ENCODE measurements at regions not wholly inside any gene's neighbourhood (a gene's known extent, or its start where the extent isn't known, plus 50 kb on each side); places are given as distances from the start of the nearest gene placed in this dataset.

GRCh38 chr20:39528436-39528835 lies 566.3 kb downstream of the DHX35 start:
- no peak for ATAC-seq
- intact Hi-C loops (cut with DNase I): no loop called here
- Histone ChIP-seq H3K9me3 (no peaks in the 10 kb centered on the region), H3K4me1 (no peaks in the 10 kb centered on the region), H3K27me3 (no peaks in the 10 kb centered on the region), H3K27ac (no peak overlapping the region), H3K36me3 (replicated peaks in 1 of 2; ENCODE audit: insufficient read depth in 1 of 2, low read depth in 2 of 2) (no peaks in the 10 kb centered on the region), H3K4me3 (no peak overlapping the region)
- 51 to 68% methylated on average over 4 of the region's 4 CpGs for WGBS, 2 donors
- no peak for DNase-seq
- TF ChIP-seq CTCF (IDR thresholded peaks at IDR 0.05) (no peak), POLR2A (IDR thresholded peaks at IDR 0.05) (no peak)

DNA sequence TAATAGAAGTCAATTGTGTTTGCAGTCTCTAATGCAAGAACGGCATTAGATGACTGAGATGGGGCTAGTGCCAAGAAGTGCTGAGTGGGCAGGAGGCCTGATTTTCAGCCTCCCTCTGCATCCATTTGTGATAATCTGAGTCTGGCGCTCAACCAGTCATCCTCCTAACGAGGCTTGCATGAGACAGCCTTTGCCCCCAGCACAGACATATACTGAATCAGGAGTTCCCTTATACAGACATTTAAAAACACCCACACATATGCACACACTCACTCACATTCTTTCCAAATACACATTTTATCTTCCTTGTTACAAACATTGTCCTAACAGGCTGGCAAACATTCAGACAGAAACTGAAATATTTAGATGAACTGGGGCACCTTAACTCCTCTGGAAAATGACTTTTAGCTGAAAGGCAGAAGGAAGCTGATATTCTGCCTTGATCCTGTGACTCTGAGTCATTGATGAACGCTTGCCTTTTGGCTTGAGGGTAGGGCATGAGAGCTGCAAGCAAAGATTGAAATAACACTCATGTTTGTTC lies 562.3 kb downstream of the DHX35 start:
- Histone ChIP-seq H3K4me1 (no peaks in the 10 kb centered on the region), H3K27me3 (no peaks in the 10 kb centered on the region), H3K9me3 (no peaks in the 10 kb centered on the region), H3K36me3 (replicated peaks in 1 of 2; ENCODE audit: insufficient read depth in 1 of 2, low read depth in 2 of 2) (no peaks in the 10 kb centered on the region), H3K27ac (no peak overlapping the region), H3K4me3 (no peak overlapping the region)
- intact Hi-C loops (cut with DNase I): no loop called here
- no peak for DNase-seq
- WGBS, 2 donors: 54 to 59% methylated on average over 4 of the region's 4 CpGs
- no peak for TF ChIP-seq CTCF (IDR thresholded peaks at IDR 0.05)
- TF ChIP-seq POLR2A (IDR thresholded peaks at IDR 0.05): no peak
- no peak for ATAC-seq

DNA sequence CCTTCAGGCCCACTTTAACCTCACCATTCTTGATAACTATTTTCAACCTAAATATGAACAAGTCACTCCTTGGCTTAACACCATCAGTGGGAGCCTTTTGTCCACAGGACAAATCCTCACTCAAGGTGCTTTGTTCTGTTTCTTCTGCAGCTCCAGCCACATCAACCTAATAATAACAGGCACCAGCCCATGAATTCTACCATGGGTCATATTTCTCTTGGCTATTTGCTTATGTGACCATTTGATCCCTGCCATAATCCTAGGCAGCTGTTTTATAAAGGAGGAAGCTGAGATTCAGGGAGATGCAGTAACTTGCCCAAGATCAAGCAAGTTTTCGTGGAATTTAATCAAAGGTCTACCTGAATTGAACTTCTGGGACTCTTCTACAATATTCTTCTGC lies 561.3 kb downstream of the DHX35 start:
- Histone ChIP-seq H3K9me3 (no peaks in the 10 kb centered on the region), H3K27me3 (no peaks in the 10 kb centered on the region), H3K4me1 (no peaks in the 10 kb centered on the region), H3K27ac (no peak overlapping the region), H3K4me3 (no peak overlapping the region), H3K36me3 (replicated peaks in 1 of 2; ENCODE audit: insufficient read depth in 1 of 2, low read depth in 2 of 2) (no peaks in the 10 kb centered on the region)
- no peak for ATAC-seq
- no peak for DNase-seq
- WGBS, 2 donors: 67 to 68% methylated on average over 1 of the region's 1 CpG
- intact Hi-C loops (cut with DNase I): no loop called here
- TF ChIP-seq POLR2A (IDR thresholded peaks at IDR 0.05) (no peak), CTCF (IDR thresholded peaks at IDR 0.05) (no peak)

- DNase-seq: no peak
- no peak overlapping the region for H3K4me3 ChIP-seq
- no peak overlapping the region for H3K27ac ChIP-seq
- intact Hi-C loops (cut with DNase I): no loop called here
- H3K27me3 ChIP-seq: no peaks in the 10 kb centered on the region
- ATAC-seq: no peak
- TF ChIP-seq CTCF (IDR thresholded peaks at IDR 0.05): no peak
- H3K4me1 ChIP-seq: no peaks in the 10 kb centered on the region
- no peaks in the 10 kb centered on the region for H3K9me3 ChIP-seq
- 54 to 57% methylated on average over 5 of the region's 5 CpGs for WGBS, 2 donors
- no peaks in the 10 kb centered on the region for H3K36me3 ChIP-seq (replicated peaks in 1 of 2; ENCODE audit: insufficient read depth in 1 of 2, low read depth in 2 of 2)
These were observed 556.5 kb downstream of the DHX35 start for GRCh38 chr20:39518654-39519053.

DNA sequence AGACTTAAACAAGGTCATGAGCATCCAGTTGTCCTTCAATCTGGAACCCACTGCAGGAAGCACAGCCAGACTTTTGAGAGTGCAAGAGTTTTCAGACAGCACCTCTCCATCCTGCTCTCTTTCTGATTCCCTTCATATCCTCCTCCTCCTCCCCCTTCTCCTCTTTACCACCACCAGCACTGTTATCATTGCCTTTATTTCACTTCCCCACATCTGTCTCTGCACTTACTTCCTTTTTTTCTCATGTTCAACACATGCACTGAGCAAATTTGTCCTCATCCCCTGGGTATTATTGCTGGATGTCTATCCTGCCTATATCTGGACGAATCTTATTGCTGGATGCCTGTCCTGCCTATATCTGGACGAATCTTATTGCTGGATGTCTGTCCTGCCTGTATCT lies 554.8 kb downstream of the DHX35 start:
- DNase-seq (no peak), ATAC-seq (no peak)
- TF ChIP-seq POLR2A (IDR thresholded peaks at IDR 0.05) (no peak), CTCF (IDR thresholded peaks at IDR 0.05) (no peak)
- H3K36me3 ChIP-seq (replicated peaks in 1 of 2; ENCODE audit: insufficient read depth in 1 of 2, low read depth in 2 of 2): no peaks in the 10 kb centered on the region
- no peaks in the 10 kb centered on the region for H3K9me3 ChIP-seq
- H3K27ac ChIP-seq: no peak overlapping the region
- WGBS, 2 donors: 30% methylated on average over 2 of the region's 2 CpGs
- H3K27me3 ChIP-seq: no peaks in the 10 kb centered on the region
- no peak overlapping the region for H3K4me3 ChIP-seq
- intact Hi-C loops (cut with DNase I): no loop called here
- H3K4me1 ChIP-seq: no peaks in the 10 kb centered on the region

Data from body of pancreas (tissue), 4 donors.